ENCODE measurements at regions not wholly inside any gene's neighbourhood (a gene's known extent, or its start where the extent isn't known, plus 50 kb on each side); places are given as distances from the start of the nearest gene placed in this dataset.

- Histone ChIP-seq H3K4me1 (ENCODE audit: control insufficient read depth in 1 of 2, low read depth in 2 of 2) (no peaks in the 10 kb centered on the region), H3K36me3 (no peaks in the 10 kb centered on the region), H3K27me3 (replicated peaks; ENCODE audit: insufficient read depth) (no peaks in the 10 kb centered on the region), H3K27ac (no peak overlapping the region), H3K9me3 (no peaks in the 10 kb centered on the region), H3K4me3 (no peak overlapping the region)
- ATAC-seq (ENCODE audit: insufficient number of reproducible peaks, low FRiP score, low read depth) = no peak
- no peak for DNase-seq (ENCODE audit: low spot score)
- TF ChIP-seq, protein P1, sequence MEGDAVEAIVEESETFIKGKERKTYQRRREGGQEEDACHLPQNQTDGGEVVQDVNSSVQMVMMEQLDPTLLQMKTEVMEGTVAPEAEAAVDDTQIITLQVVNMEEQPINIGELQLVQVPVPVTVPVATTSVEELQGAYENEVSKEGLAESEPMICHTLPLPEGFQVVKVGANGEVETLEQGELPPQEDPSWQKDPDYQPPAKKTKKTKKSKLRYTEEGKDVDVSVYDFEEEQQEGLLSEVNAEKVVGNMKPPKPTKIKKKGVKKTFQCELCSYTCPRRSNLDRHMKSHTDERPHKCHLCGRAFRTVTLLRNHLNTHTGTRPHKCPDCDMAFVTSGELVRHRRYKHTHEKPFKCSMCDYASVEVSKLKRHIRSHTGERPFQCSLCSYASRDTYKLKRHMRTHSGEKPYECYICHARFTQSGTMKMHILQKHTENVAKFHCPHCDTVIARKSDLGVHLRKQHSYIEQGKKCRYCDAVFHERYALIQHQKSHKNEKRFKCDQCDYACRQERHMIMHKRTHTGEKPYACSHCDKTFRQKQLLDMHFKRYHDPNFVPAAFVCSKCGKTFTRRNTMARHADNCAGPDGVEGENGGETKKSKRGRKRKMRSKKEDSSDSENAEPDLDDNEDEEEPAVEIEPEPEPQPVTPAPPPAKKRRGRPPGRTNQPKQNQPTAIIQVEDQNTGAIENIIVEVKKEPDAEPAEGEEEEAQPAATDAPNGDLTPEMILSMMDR (IDR thresholded peaks at IDR 0.05) = no peak
Observed at GRCh38 chr3:46107682-46108081, 80.4 kb upstream of the XCR1 start.

DNA sequence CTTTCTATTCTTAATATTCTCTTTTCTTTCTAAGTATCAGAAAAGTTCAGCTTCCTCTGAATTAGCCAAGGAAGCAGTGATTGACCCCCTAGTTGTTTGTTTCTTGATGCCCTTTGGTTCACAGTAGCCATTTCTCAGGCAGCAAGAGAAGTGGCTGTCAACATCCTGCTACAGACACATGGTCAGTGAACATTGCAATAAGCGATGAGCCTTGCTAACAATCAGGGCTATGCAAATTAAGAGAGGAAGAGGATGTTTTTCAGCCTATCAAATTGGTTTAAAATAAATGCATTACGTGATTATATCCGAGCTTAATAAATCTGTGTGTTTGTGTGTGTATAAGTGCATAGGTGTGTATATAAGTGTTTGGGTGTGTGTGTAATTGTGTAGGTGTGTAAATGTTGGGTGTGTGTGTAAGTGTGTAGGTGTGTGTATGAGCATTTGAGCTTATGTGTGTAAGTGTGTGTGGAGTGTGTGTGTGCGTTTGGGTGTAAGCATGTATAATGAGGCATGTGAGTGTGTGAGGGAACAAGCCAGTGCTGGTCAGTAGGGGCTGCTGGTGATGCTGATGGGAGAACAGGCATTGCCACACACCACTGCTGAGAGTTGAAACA is 78.1 kb upstream of the XCR1 start:
- Histone ChIP-seq H3K4me1 (ENCODE audit: control insufficient read depth in 1 of 2, low read depth in 2 of 2) (no peaks in the 10 kb centered on the region), H3K27me3 (replicated peaks; ENCODE audit: insufficient read depth) (no peaks in the 10 kb centered on the region), H3K4me3 (no peak overlapping the region), H3K9me3 (no peaks in the 10 kb centered on the region), H3K27ac (no peak overlapping the region), H3K36me3 (no peaks in the 10 kb centered on the region)
- DNase-seq (ENCODE audit: low spot score) (no peak), ATAC-seq (ENCODE audit: insufficient number of reproducible peaks, low FRiP score, low read depth) (no peak)
- TF ChIP-seq, protein P1 (IDR thresholded peaks at IDR 0.05) = no peak

- Histone ChIP-seq H3K4me3 (no peak overlapping the region), H3K4me1 (ENCODE audit: control insufficient read depth in 1 of 2, low read depth in 2 of 2) (no peaks in the 10 kb centered on the region), H3K36me3 (no peaks in the 10 kb centered on the region), H3K9me3 (no peaks in the 10 kb centered on the region), H3K27me3 (replicated peaks; ENCODE audit: insufficient read depth) (no peaks in the 10 kb centered on the region), H3K27ac (no peak overlapping the region)
- ATAC-seq (ENCODE audit: insufficient number of reproducible peaks, low FRiP score, low read depth) (no peak), DNase-seq (ENCODE audit: low spot score) (no peak)
- TF ChIP-seq, protein P1 (IDR thresholded peaks at IDR 0.05) = no peak
Observed at GRCh38 chr3:46104706-46105105, 77.4 kb upstream of the XCR1 start.

DNA sequence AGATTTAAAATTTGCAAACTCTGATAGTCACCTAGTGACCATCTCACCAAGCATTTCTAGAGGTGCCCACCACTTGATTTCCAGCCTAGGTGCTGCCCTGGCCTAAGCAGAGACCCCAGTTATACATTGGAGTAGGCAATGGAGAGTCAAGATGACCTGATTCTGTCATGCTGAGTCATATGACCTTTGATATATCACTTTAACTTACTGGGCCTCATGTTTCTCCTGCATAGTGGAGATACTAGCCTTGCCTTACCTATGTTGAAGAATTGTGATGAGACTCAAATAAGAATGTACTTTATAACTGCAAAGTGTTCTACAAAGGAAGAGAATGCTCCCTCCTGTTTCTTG is 75.5 kb upstream of the XCR1 start:
- DNase-seq (ENCODE audit: low spot score) = no peak
- H3K9me3 ChIP-seq = no peaks in the 10 kb centered on the region
- H3K36me3 ChIP-seq = no peaks in the 10 kb centered on the region
- TF ChIP-seq, protein P1 (IDR thresholded peaks at IDR 0.05) = no peak
- no peak for ATAC-seq (ENCODE audit: insufficient number of reproducible peaks, low FRiP score, low read depth)
- peaks cover 0 to 3% of the 10 kb centered on the region in 2 donors for H3K4me1 ChIP-seq (ENCODE audit: control insufficient read depth in 1 of 2, low read depth in 2 of 2)
- H3K27ac ChIP-seq = no peak overlapping the region
- no peak overlapping the region for H3K4me3 ChIP-seq
- H3K27me3 ChIP-seq (replicated peaks; ENCODE audit: insufficient read depth) = no peaks in the 10 kb centered on the region

DNA sequence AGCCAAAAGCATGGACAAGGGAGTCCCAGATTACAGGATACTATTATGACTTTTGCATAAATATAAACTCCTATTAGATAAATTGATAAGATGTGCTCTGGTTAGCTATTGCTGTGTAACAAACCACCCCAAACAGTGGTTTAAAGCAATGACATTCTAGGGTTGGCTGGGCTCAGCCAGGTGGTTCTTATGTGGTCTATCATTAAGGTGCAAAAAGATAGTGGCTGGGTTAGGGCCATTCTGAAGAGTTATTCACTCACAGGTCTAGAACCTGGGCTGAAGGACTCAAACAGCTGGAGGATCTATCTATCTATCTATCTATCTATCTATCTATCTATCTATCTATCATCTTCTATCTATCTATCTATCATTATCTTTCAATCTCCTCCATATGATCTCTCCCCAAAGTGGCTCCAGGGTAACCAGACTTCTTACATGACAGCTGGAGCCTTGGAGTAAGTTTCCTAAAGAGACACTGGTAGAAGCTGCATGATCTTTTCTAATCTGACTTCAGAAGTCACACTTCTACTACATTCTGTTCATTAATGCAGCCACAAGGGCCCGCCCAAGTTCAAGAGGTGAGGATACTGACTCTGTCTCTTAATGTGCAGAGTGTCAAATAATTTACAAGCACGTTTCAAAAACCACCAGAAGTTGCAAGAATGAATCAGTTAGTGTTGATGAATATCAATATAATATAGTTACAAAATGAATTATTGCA is 74.9 kb upstream of the XCR1 start:
- Histone ChIP-seq H3K4me3 (no peak overlapping the region), H3K36me3 (no peaks in the 10 kb centered on the region), H3K9me3 (no peaks in the 10 kb centered on the region), H3K27me3 (replicated peaks; ENCODE audit: insufficient read depth) (no peaks in the 10 kb centered on the region), H3K27ac (no peak overlapping the region), H3K4me1 (ENCODE audit: control insufficient read depth in 1 of 2, low read depth in 2 of 2) (peaks cover 0 to 3% of the 10 kb centered on the region in 2 donors)
- TF ChIP-seq, protein P1 (IDR thresholded peaks at IDR 0.05) = no peak
- DNase-seq (ENCODE audit: low spot score) = no peak
- ATAC-seq (ENCODE audit: insufficient number of reproducible peaks, low FRiP score, low read depth) = no peak
